NCI-H526 treated with DMSO at 0.1 percent for 48 hours (cell line): ENCODE measurements at regions not wholly inside any gene's neighbourhood (a gene's known extent, or its start where the extent isn't known, plus 50 kb on each side); places are given as distances from the start of the nearest gene placed in this dataset.
"Not testable (repeated sequence)": the region's sequence is repeated elsewhere in the genome, so short reads cannot be mapped to it uniquely, and the experiment has no call there.

ENCODE experiments used
- DNase-seq: peaks from one replicate; lab custom pipeline; 2025; lab: John Stamatoyannopoulos, UW

DNA sequence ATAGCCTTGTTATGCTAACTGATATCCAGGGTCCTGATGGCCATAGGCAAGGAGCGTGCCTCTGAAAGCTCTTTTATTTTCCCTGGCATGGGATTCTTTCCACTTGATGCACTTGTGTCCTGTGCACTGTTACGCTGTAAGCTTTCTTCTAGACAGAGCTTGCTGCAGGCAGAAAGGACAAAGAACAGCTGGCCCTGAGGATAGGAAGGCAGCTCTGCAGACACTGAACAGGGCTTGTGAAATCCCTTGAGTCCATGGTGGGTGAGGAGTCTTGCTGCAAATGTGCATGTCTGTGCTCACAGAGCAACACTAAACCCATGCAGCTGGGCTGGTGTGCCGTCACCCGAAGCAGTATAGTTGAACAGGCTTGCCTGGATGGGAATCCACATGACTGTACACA, 126.6 kb downstream of the AKAP11 start:
- DNase-seq: no peak

DNA sequence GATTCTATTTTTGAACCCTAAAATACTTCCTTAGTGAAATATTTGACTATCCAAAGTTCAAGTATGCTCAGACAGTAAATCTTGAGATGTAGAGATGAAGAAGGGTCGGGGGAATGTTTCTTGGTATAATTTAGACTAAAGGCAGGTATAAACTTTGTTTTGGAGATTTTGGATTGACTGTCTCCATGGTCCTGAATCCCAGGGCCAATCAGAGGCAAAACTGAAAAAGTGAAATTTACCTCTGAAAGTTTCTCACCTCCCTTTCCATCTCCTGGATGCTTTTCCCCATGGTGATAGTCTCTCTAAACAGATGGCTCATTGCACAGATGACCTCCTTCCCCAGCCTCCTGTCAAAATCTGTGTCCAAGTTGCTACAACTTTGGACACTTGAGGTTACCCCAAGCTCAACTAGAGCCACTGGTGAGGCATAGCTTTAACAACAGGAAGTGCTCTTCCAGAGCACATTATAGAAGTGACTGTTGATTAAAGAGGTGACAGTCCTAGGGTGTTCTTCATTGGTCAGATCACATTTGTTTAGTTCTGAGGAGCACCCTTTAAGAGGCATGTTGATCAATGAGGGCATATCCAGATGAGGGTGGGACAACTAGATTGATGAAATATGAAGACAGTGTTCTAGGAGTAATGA, 128.4 kb downstream of the AKAP11 start:
- DNase-seq: no peak

DNA sequence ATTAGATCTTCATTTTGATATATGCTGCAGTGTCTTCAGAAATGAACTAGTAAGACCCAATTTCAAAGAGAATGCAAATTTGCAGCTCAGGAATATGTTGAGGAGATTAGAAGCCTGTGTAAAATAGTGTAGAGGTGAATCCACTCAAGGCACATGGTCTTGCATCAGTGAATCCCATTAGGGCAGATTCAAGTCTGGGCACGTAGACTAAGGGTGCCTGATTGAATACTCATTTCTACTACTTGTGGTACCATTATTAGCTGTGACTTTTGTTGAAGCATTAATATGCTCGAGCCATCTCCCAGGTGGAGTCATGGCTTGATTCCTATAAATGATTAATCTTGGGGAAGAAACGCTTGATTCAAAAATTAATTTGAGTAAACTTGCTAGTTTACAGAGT, 129.4 kb downstream of the AKAP11 start:
- DNase-seq: peak; percentile 88

DNA sequence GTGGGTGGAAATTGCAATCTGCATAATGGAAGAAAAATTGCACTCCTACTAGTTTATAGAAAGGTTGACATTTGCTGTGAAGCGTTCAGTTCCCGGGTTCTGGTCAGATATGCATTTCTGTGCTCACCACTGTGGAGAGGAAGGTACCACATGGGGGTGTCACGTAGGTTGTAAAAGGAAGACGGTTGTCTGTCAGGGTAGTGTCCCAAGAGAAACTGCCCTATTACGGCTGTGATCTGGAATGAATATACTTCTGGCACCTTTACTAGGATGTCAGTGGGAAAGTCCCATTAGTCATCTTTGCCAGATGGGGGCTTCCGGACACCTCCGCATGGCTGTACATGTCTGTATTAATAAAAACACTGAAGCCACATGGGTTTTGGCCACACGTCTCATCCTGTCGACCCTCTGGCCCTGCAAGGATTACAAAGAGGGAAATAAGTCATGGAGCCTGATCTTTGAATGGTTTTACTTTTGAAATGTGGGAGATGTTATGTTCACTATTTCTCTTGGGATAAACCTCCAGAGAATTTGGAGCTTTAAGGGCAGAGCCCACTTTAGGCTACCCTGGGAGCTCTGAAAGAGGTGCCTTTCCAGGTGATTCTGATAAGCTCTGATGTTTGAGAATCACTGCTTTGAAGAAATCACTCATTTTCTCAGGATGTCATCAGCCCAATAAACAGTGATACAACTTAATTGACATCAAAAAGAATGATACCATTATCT, 133.9 kb downstream of the AKAP11 start:
- no peak for DNase-seq

DNA sequence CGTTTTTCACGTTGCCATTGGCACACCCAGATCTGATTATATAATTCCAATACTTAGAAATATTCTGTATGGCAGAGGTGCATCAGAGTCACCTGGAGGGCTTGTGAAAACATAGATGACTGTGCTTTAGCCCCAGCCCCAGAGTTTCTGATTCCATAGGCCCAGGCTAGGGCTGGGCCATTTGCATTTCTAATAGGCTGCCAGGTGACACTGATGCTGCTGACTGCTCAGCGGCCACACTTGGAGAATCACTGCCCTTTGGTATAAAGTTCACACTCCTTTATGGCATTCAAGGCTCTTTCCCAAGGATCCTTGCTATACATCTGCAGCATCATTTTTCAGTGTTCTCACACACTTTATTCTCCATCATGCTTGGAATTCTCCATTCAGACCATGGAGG, 137.1 kb downstream of the AKAP11 start:
- peak; percentile 12 for DNase-seq

DNA sequence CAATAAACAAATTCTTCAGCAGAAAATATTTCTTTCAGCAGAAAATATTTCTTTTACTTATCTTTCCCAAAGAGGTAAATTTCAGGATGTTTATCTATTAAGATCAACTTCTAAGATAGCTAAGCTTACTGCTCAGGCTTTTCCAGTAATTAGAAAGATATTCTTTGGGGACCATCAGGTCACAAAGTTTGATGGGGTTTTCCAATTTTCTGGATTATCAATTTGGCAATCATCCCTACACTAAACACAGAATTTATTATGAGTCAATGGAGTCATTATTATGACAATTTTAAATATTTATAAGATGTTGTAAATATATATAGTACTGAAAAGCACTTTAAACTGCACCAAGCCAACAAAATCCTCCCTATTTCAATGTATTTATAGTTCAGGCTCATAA, 137.6 kb downstream of the AKAP11 start:
- no peak for DNase-seq

DNA sequence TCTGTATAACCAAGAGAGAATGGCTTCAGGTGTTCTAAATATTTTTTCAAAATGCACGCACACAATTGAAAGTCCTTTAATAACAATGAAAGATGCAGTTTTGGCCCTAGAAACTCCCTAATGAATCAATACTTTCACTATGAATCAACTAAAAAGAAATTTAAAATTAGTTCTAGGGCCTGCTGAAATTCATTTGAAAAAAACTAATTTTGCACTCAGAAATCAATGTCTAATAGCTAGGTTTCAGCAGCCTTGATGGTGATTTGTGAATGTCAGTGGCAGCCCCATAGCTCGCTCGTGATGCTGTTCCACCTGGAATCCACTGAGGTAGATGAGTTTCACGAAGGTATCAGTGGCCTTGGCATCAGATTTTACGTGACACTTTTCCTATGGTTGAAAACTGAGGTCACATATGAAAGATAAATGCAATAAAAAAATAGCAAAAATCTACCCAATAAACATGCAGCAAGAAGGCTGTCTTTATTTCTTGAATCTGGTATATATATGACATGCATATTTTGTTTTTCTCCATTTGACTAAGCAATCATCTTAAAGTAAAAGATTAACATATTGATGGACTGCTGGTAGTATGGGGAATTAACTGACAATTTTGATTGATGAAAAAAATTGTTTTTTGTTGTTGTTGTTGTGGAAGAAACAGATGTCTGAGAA, 141.0 kb downstream of the AKAP11 start:
- no peak for DNase-seq

DNA sequence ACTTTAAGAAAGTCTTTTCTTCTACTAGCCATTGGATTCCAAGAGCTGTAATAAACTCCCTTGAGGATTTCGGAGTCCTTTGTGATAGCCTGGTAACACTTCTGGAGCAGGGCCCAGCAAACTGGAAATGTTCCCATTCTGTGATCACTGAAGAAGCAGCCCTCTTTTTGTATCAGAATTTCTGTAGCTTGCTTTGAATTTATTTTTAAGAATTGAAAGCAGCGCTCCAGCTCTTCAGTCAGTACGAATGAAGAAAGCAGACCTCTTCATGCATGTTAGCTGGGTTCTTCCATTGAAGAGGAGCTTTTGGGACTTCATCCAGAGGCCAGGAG, 141.5 kb downstream of the AKAP11 start:
- DNase-seq: no peak

DNA sequence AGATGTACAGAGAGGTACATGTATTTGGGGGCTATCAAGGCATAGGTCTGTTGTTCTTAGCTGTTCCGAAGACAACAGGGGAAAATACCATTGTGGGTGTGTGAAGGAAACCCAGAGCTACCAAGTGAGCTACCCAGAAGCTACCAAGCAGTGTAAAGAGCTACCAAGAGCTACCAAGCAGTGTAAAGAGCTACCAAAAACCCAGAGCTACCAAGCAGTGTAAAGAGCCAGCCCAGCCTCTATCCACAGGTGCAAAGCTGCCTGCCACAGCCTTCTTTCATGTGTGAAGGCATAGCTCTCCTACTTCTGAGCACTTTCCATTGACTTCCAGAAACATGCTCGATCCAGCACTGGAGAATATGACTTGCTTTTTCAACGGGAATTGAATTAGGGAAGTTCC, 145.7 kb downstream of the AKAP11 start:
- no peak for DNase-seq

DNA sequence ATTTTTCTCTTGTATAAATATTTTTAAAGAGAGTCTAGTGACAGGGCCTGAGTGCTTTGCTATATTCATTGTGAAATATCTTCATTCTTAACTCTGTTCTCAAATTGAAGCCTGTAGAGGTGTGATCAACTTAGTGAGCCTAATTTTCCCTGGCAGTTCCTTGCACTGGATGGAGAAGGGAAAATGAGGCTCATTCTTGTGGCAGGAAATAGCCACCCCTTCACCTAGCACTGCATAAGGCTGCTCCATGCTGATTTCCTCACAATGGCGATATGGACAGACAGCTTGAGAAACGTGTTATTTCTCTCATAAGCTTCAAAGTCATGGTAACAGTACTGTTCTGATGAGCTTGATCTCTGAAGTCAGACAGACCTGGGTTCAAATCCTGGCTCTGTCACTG, 146.2 kb downstream of the AKAP11 start:
- DNase-seq: no peak

DNA sequence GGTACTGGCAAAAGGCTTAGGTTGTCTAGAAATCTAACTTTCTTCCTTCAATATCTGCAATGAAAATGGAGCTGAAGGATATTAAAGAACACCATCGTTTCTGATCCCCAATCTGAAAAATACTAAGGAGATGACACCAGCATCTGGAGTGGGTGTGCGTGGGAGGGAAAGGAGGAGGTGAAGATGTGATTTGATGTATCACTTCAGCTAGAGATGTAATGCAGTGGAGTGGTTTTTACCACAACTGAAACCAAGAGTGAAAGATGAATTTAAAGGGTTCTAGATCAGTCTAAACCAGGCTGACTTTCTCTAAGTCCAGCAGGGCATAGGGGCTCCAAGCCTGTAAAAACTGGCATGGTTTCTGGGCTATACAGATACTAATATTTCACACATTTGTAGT, 148.4 kb downstream of the AKAP11 start:
- DNase-seq: no peak

DNA sequence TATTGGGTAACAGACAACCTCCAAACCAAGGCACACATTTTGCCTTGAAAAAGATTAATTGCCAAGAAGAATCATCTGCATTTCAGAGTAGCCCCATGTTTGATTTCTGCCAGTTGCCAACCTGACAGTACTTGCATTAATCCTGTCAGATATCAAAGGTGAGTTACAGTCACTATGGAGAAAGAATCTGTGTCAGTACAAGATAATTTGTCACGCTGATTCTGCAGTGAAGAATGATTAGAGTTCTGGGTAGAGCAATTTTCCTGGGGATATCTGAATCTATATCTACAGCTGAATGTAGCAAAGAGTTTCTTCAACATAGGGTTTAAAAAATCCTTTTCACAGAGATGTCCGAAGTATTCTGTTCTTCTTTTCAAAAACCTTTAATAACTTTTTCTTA, 150.7 kb downstream of the AKAP11 start:
- DNase-seq: no peak

DNA sequence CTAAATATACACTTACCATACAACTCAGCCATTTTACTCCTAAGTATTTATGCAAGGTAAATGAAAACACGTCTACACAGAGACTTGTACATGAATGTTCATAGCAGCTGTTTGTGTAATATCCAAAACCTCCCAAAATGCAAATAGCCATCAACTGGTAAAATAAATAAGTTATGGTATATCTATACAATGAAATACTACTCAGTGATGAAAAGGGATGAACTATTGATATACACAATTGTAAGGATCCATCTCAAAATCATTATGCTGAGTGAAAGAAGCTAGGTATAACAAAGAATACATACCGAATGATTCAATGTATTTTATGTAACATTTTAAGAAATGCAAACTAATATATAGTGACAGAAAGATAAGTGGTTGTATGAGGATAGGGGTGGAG, 149.8 kb upstream of the TNFSF11 start:
- DNase-seq: no peak

DNA sequence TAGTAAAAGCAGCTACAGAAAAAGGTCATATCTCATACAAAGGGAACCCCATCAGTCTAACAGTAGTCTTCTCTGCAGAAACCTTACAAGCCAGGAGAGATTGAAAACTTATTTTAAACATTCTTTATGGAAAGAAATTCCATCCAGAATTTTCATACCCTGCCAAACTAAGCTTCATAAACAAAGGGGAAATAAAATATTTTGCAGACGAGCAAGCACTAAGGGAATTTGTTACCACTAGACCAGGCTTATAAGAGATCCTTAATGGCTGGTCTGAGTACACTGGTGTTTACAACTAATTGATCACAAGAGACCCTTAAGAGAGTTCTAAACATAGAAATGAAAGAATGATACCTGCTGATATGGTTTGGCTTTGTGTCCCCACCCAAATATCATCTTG, 128.6 kb upstream of the TNFSF11 start:
- DNase-seq: no peak

DNA sequence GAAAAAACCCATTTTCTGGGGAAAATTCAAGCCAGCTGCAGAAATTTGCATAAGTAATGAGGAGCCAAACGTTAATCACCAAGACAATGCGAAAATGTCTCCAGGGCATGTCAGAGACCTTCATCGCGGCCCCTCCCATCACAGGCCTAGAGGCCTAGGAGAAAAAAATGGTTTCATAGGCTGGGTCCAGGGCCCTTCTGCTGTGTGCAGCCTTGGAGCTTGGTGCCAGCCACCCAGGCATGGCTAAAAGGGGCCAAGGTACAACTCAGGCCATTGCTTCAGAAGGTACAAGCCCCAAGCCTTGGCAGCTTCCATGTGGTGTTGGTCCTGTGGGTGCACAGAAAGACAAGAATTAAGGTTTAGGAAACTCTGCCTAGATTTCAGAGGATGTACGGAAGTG, 127.4 kb upstream of the TNFSF11 start:
- not testable (repeated sequence) for DNase-seq

DNA sequence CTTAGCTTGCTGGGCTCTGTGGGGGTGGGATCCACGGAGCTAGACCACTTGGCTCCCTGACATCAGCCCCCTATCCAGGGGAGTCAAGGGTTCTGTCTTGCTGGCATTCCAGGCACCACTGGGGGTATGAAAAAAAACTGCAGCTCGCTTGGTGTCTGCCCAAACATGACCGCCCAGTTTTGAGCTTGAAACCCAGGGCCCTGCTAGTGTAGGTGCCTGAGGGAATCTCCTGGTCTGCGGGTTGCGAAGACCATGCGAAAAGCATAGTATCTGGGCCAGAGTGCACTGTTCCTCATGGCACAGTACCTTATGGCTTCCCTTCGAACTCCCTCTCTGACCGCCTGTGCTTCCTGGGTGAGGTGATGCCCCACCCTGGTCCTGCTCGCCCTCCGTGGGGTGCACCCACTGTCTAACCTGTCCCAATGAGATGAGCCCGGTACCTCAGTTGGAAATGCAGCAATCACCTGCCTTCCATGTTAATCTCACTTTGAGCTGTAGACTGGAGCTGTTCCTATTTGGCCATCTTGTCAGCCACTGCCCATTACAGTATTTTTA, 120.8 kb upstream of the TNFSF11 start:
- no peak for DNase-seq

DNA sequence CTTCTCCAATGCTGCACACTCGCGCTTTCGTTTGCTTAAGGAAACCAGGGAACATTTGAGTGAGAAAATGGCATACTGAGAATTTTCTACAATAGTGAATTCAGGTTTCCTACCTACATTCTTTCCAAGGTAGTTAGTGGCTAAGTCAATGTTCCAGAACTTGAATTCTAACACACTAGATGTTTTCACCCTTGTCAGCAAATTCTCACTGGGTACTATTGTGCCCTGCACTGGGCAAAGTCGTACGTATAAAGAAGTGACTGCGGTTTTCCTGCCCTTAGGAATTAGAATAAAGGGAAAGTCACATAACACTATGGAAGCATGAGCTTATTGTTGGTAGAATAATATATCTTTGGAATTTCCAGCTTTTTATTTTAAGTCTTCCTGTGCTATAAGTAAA, 119.2 kb upstream of the TNFSF11 start:
- no peak for DNase-seq

DNA sequence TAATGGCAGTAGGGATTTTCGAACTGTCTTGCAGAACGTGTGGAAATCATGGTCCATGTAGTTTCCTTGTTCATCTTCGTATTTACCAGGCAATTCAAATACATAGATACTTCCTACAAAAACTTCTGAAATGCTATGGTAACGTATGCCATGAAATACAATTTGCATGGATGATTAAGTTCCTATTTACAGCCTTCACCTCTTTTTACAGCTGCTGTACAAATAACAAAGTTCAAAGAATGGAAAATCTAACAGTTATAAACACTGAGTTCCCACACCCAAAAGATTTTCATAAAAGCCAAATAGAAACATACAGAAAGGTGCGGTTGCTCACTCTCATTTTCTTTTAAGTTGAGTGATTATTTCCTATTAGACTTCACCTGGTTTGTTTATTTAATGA, 115.8 kb upstream of the TNFSF11 start:
- no peak for DNase-seq

DNA sequence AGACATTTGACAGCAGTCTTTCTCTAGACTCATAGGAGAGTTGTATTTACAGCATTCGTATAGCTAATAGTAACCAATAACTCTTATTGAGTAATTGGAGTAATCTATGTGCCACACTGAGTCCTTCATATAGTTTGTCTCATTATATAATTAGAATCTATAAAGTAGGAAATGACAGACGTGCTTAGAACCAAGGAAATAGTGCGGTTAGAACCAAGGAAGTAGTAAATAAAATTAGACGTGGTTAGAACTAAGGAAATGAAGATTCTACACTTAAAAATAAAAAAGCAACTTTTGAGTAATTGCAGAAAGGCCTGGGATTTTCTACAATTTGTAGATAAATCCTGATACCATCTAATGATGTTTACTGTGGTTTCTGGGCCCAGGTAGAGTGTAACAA, 107.8 kb upstream of the TNFSF11 start:
- no peak for DNase-seq

DNA sequence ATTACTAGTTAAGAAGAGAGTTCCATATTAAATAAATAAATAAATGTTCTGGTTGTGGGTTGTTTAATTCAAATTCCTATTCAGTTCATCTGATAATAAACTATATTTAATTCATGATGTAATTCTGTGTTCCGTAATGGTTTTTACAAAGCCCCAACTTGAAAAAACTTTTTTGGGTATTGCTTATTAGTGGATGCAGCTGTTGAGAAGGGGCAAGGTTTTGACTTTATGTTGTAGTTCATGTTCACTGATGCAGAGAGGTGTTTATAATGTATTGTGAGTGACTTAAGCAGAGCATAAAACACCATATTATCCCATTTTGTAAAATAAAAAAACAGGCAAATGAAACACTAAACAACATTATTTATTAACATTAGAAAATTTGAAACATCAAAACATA, 107.3 kb upstream of the TNFSF11 start:
- DNase-seq: no peak

DNA sequence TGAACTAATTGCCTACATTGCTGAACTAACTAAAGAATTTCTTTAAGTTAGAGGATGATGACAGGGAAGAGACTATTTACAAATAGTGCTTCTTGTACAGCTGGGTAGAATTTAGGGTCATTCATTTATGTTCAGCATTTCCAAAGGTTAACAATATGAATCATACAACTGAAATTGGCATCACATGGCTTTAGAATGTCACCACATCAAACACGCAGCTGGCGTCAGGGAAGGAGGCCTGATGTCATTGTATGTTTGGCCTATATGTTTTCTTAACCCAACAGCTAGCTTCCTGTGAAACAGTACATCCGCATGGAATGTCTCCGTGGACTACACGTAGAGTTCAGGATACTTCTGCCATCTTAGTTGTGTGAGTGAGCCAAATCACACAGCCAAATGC, 99.0 kb upstream of the TNFSF11 start:
- no peak for DNase-seq

DNA sequence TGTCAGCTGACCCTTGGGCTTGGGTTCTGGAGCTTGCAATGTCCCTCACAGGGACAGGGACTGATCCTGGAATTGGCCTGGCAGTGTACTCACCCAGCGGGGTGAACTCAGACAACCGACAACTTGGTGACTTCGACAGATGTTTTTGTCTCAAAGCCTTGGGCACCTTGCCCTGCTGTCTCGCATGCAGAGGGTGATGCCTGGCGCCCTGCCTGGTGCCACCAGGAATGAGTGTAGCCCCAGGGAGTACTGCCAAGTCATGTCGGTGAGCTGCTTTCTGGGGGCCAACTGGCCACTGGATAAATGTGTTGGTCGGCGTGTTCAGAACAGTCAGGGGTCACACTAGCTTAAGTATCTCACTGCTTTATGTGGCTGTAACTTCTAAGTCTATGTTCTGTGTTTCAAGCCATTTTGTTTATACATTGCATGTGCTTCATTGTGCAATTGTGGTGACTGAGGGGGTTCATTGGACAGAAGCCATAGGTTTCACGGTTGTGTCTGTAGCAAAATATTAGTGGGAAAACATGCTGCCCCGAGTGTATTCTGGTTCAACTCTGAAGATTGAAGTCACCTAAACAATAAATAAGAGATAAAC, 96.3 kb upstream of the TNFSF11 start:
- no peak for DNase-seq
